Astrocyte (in vitro differentiated cells and primary cell): ENCODE measurements at regions not wholly inside any gene's neighbourhood (a gene's known extent, or its start where the extent isn't known, plus 50 kb on each side); places are given as distances from the start of the nearest gene placed in this dataset.

ENCODE experiments used
- DNase-seq: peaks from one replicate; pipeline ENCODE4 v3.0.0-alpha.2; 2010; ENCODE audit warnings: low read depth
- FAIRE-seq: peaks from 2 replicates; lab custom pipeline; 2011; peaks lifted over from hg19 to GRCh38; lab: Jason Lieb, UNC
- H2AFZ ChIP-seq: 2 replicates; pipeline ENCODE4 v1.6.0; 2012; ENCODE audit warnings: low read depth, low read length, inconsistent platforms
- H3K27ac ChIP-seq: 2 replicates; pipeline ENCODE4 v1.5.1; 2011; ENCODE audit warnings: low read depth, low read length, inconsistent platforms
- H3K27me3 ChIP-seq: 2 replicates; pipeline ENCODE4 v1.6.0; 2011; ENCODE audit warnings: low read length, inconsistent platforms; ENCODE audit not compliant: insufficient read depth
- H3K36me3 ChIP-seq: 2 replicates; pipeline ENCODE4 v1.5.1; 2011; ENCODE audit warnings: low read length, inconsistent platforms; ENCODE audit not compliant: insufficient read depth
- H3K4me1 ChIP-seq: 2 replicates; pipeline ENCODE4 v1.5.1; 2011; ENCODE audit warnings: low read length, inconsistent platforms; ENCODE audit not compliant: insufficient read depth
- H3K4me2 ChIP-seq: 2 replicates; pipeline ENCODE4 v1.6.0; 2012; ENCODE audit warnings: low read length, inconsistent platforms
- H3K4me3 ChIP-seq: 2 replicates; pipeline ENCODE4 v1.5.1; 2011; ENCODE audit warnings: low read depth, mild to moderate bottlenecking, low read length, inconsistent platforms; ENCODE audit not compliant: insufficient read depth
- H3K79me2 ChIP-seq: 2 replicates; pipeline ENCODE4 v1.6.0; 2012; ENCODE audit warnings: mild to moderate bottlenecking, low read length, inconsistent platforms; ENCODE audit not compliant: insufficient read depth
- H3K9ac ChIP-seq: 2 replicates; pipeline ENCODE4 v1.6.0; 2012; ENCODE audit warnings: mild to moderate bottlenecking, low read length, inconsistent platforms
- H3K9me3 ChIP-seq: 2 replicates; pipeline ENCODE4 v1.5.1; 2012; ENCODE audit warnings: low read depth, mild to moderate bottlenecking, low read length, inconsistent platforms; ENCODE audit not compliant: insufficient read depth
- H4K20me1 ChIP-seq: 2 replicates; pipeline ENCODE4 v1.6.0; 2012; ENCODE audit warnings: low read length, inconsistent platforms; ENCODE audit not compliant: insufficient read depth
- H3K27ac Mint-ChIP-seq: one replicate; pipeline ENCODE4 v1.8.0; 2021; ENCODE audit warnings: mild to moderate bottlenecking, mixed read lengths; ENCODE audit not compliant: unreplicated experiment
- H3K27me3 Mint-ChIP-seq: one replicate; pipeline ENCODE4 v1.8.0; 2021; ENCODE audit warnings: low read depth, mixed read lengths; ENCODE audit not compliant: unreplicated experiment
- H3K36me3 Mint-ChIP-seq: one replicate; pipeline ENCODE4 v1.8.0; 2021; ENCODE audit warnings: low read depth, mixed read lengths; ENCODE audit not compliant: unreplicated experiment
- H3K4me1 Mint-ChIP-seq: one replicate; pipeline ENCODE4 v1.8.0; 2021; ENCODE audit warnings: low read depth, mixed read lengths; ENCODE audit not compliant: unreplicated experiment
- H3K4me3 Mint-ChIP-seq: one replicate; pipeline ENCODE4 v1.8.0; 2021; ENCODE audit warnings: mild to moderate bottlenecking, moderate library complexity, mixed read lengths; ENCODE audit not compliant: unreplicated experiment
- H3K9me3 Mint-ChIP-seq: one replicate; pipeline ENCODE4 v1.8.0; 2021; ENCODE audit warnings: mild to moderate bottlenecking, mixed read lengths; ENCODE audit not compliant: unreplicated experiment
- CTCF ChIP-seq: IDR thresholded peaks from 2 replicates; pipeline ENCODE4 v1.5.1; 2011; ENCODE audit warnings: low read depth, mild to moderate bottlenecking, inconsistent platforms, low read length, moderate library complexity; ENCODE audit not compliant: insufficient read depth
- EZH2 ChIP-seq: IDR thresholded peaks from 2 replicates; pipeline ENCODE4 v1.6.1; 2012; ENCODE audit warnings: mild to moderate bottlenecking, low read length, inconsistent platforms; ENCODE audit not compliant: insufficient read depth

GRCh38 chr22:49260681-49261580 is 566.7 kb downstream of the BRD1 start:
- Mint-ChIP-seq H3K27me3 (peaks cover 25% of the 10 kb centered on the region), H3K4me3 (no peak overlapping the region), H3K9me3 (peaks cover 2% of the 10 kb centered on the region), H3K4me1 (no peaks in the 10 kb centered on the region), H3K27ac (no peak overlapping the region), H3K36me3 (no peaks in the 10 kb centered on the region)
- Histone ChIP-seq H3K36me3 (no peaks in the 10 kb centered on the region), H3K9me3 (peaks cover 13% of the 10 kb centered on the region), H3K4me1 (no peaks in the 10 kb centered on the region), H3K27ac (no peak overlapping the region), H4K20me1 (no peaks in the 10 kb centered on the region), H3K4me2 (no peak overlapping the region), H3K9ac (no peak overlapping the region), H2AFZ (no peak overlapping the region), H3K27me3 (no peaks in the 10 kb centered on the region), H3K4me3 (no peak overlapping the region), H3K79me2 (no peaks in the 10 kb centered on the region)
- DNase-seq (no peak), FAIRE-seq (no peak)
- TF ChIP-seq EZH2 (no peak), CTCF (no peak)

- Histone ChIP-seq H2AFZ (no peak overlapping the region), H3K27me3 (no peaks in the 10 kb centered on the region), H3K4me3 (no peak overlapping the region), H4K20me1 (no peaks in the 10 kb centered on the region), H3K9ac (no peak overlapping the region), H3K4me2 (no peak overlapping the region), H3K36me3 (no peaks in the 10 kb centered on the region), H3K27ac (no peak overlapping the region), H3K4me1 (no peaks in the 10 kb centered on the region), H3K79me2 (no peaks in the 10 kb centered on the region), H3K9me3 (peaks cover 14% of the 10 kb centered on the region)
- peaks cover 2% of the 10 kb centered on the region for H3K9me3 Mint-ChIP-seq
- no peak overlapping the region for H3K4me3 Mint-ChIP-seq
- TF ChIP-seq CTCF, result no peak
- no peak for TF ChIP-seq EZH2
- DNase-seq (no peak), FAIRE-seq (no peak)
- H3K36me3 Mint-ChIP-seq, result no peaks in the 10 kb centered on the region
- peaks cover 25% of the 10 kb centered on the region for H3K27me3 Mint-ChIP-seq
- no peaks in the 10 kb centered on the region for H3K4me1 Mint-ChIP-seq
- H3K27ac Mint-ChIP-seq, result no peak overlapping the region
Measured at GRCh38 chr22:49259839-49260615, 567.6 kb downstream of the BRD1 start.
